Activated CD8-positive, alpha-beta T cell treated with anti-CD3 and anti-CD28 coated beads, Interleukin-2, amount 10 ng/mL, durations not matched to agents 7 days and 5 days (primary cell): ENCODE measurements at regions not wholly inside any gene's neighbourhood (a gene's known extent, or its start where the extent isn't known, plus 50 kb on each side); places are given as distances from the start of the nearest gene placed in this dataset.

Experiments used
- ATAC-seq: fragments of 150-1000 bp; cut with Tn5 transposase; one replicate; pipeline ENCODE4 v1.10.0; 2021; ENCODE audit warnings: moderate library complexity
- CTCF ChIA-PET: fragments of 350-600 bp; sonication (Branson Sonifier 250); formaldehyde crosslinking; loops from one replicate; lab custom pipeline; 2021; ENCODE audit warnings: antibody characterized with exemption; lab: Charles Lee
- POLR2A ChIA-PET: fragments of 350-600 bp; sonication (Branson Sonifier 250); formaldehyde crosslinking; loops from one replicate; lab custom pipeline; 2021; ENCODE audit warnings: antibody characterized with exemption; lab: Charles Lee
- DNase-seq: peaks from one replicate; pipeline ENCODE4 v3.0.0-alpha.2; 2020
- H3K27ac Mint-ChIP-seq: one replicate; pipeline ENCODE4 v1.8.0; 2021; ENCODE audit warnings: mild to moderate bottlenecking, mixed read lengths
- H3K27me3 Mint-ChIP-seq: one replicate; pipeline ENCODE4 v1.8.0; 2021; ENCODE audit warnings: low read depth, mixed read lengths
- H3K36me3 Mint-ChIP-seq: one replicate; pipeline ENCODE4 v1.8.0; 2021; ENCODE audit warnings: low read depth, mixed read lengths
- H3K4me1 Mint-ChIP-seq: one replicate; pipeline ENCODE4 v1.8.0; 2021; ENCODE audit warnings: low read depth, mixed read lengths
- H3K4me3 Mint-ChIP-seq: one replicate; pipeline ENCODE4 v1.8.0; 2021; ENCODE audit warnings: mild to moderate bottlenecking, mixed read lengths
- H3K9me3 Mint-ChIP-seq: one replicate; pipeline ENCODE4 v1.8.0; 2022; ENCODE audit warnings: mixed read lengths; ENCODE audit not compliant: insufficient read depth

- ChIA-PET POLR2A (no interaction called here), CTCF (no interaction called here)
- DNase-seq: no peak
- H3K27ac Mint-ChIP-seq: no peak overlapping the region
- no peak overlapping the region for H3K4me3 Mint-ChIP-seq
- ATAC-seq: no peak
- H3K36me3 Mint-ChIP-seq: no peaks in the 10 kb centered on the region
- H3K9me3 Mint-ChIP-seq: no peaks in the 10 kb centered on the region
- H3K4me1 Mint-ChIP-seq: no peaks in the 10 kb centered on the region
- H3K27me3 Mint-ChIP-seq: no peaks in the 10 kb centered on the region
Observed at GRCh38 chr6:156525541-156525940, 251.6 kb upstream of the ARID1B start.

GRCh38 chr6:156519940-156520339 lies 257.2 kb upstream of the ARID1B start:
- H3K9me3 Mint-ChIP-seq: peaks cover 12% of the 10 kb centered on the region

GRCh38 chr6:156517088-156517487 lies 260.1 kb upstream of the ARID1B start:
- no peaks in the 10 kb centered on the region for H3K36me3 Mint-ChIP-seq
- peaks cover 4% of the 10 kb centered on the region for H3K27me3 Mint-ChIP-seq
- no peak overlapping the region for H3K27ac Mint-ChIP-seq
- ATAC-seq (no peak), DNase-seq (no peak)
- ChIA-PET CTCF (interaction anchor here (0.6 kb wide), 1 partner anchor 320 kb away, joined by 3 read pairs; no protein-coding TSS in a partner anchor), POLR2A (no interaction called here)
- H3K9me3 Mint-ChIP-seq: peaks cover 12% of the 10 kb centered on the region
- H3K4me3 Mint-ChIP-seq: no peak overlapping the region
- no peaks in the 10 kb centered on the region for H3K4me1 Mint-ChIP-seq

More at GRCh38 chr6:156519940-156520339, 257.2 kb upstream of the ARID1B start:
- no peaks in the 10 kb centered on the region for H3K27me3 Mint-ChIP-seq
- no peaks in the 10 kb centered on the region for H3K36me3 Mint-ChIP-seq
- POLR2A ChIA-PET: no interaction called here
- H3K4me1 Mint-ChIP-seq: no peaks in the 10 kb centered on the region
- ATAC-seq (no peak), DNase-seq (no peak)
- CTCF ChIA-PET: no interaction called here
- H3K4me3 Mint-ChIP-seq: no peak overlapping the region
- H3K27ac Mint-ChIP-seq: no peak overlapping the region

GRCh38 chr6:156515242-156515641 lies 261.9 kb upstream of the ARID1B start:
- POLR2A ChIA-PET: no interaction called here
- Mint-ChIP-seq H3K27ac (no peak overlapping the region), H3K9me3 (peaks cover 10% of the 10 kb centered on the region), H3K27me3 (peaks cover 9% of the 10 kb centered on the region), H3K4me3 (no peak overlapping the region), H3K36me3 (no peaks in the 10 kb centered on the region), H3K4me1 (no peaks in the 10 kb centered on the region)
- ATAC-seq (no peak), DNase-seq (no peak)
- CTCF ChIA-PET: no interaction called here

GRCh38 chr6:156513504-156513903 lies 263.7 kb upstream of the ARID1B start:
- Mint-ChIP-seq H3K27me3 (peaks cover 9% of the 10 kb centered on the region), H3K36me3 (no peaks in the 10 kb centered on the region), H3K4me3 (no peak overlapping the region), H3K27ac (no peak overlapping the region), H3K4me1 (peaks cover 4% of the 10 kb centered on the region), H3K9me3 (no peaks in the 10 kb centered on the region)
- ChIA-PET POLR2A (no interaction called here), CTCF (no interaction called here)
- no peak for DNase-seq
- no peak for ATAC-seq

- ChIA-PET CTCF (no interaction called here), POLR2A (no interaction called here)
- Mint-ChIP-seq H3K9me3 (no peaks in the 10 kb centered on the region), H3K36me3 (no peaks in the 10 kb centered on the region), H3K4me3 (no peak overlapping the region), H3K4me1 (peaks cover 4% of the 10 kb centered on the region), H3K27me3 (peaks cover 9% of the 10 kb centered on the region), H3K27ac (no peak overlapping the region)
- ATAC-seq: no peak
- no peak for DNase-seq
Observed at GRCh38 chr6:156511570-156511969, 265.6 kb upstream of the ARID1B start.

GRCh38 chr6:156511051-156511450 lies 266.1 kb upstream of the ARID1B start:
- Mint-ChIP-seq H3K4me1 (peaks cover 4% of the 10 kb centered on the region), H3K4me3 (no peak overlapping the region), H3K27ac (no peak overlapping the region), H3K36me3 (no peaks in the 10 kb centered on the region), H3K27me3 (peaks cover 9% of the 10 kb centered on the region), H3K9me3 (no peaks in the 10 kb centered on the region)
- DNase-seq (no peak), ATAC-seq (no peak)
- ChIA-PET POLR2A (no interaction called here), CTCF (no interaction called here)

GRCh38 chr6:156510242-156510641 lies 266.9 kb upstream of the ARID1B start:
- H3K4me1 Mint-ChIP-seq: peaks cover 4% of the 10 kb centered on the region
- H3K27ac Mint-ChIP-seq: no peak overlapping the region
- ChIA-PET POLR2A (no interaction called here), CTCF (no interaction called here)
- no peak for DNase-seq
- no peaks in the 10 kb centered on the region for H3K9me3 Mint-ChIP-seq
- no peaks in the 10 kb centered on the region for H3K36me3 Mint-ChIP-seq
- H3K27me3 Mint-ChIP-seq: peaks cover 9% of the 10 kb centered on the region
- no peak overlapping the region for H3K4me3 Mint-ChIP-seq
- ATAC-seq: no peak

- Mint-ChIP-seq H3K4me1 (peaks cover 4% of the 10 kb centered on the region), H3K9me3 (no peaks in the 10 kb centered on the region), H3K27me3 (peaks cover 9% of the 10 kb centered on the region), H3K4me3 (no peak overlapping the region), H3K27ac (no peak overlapping the region), H3K36me3 (no peaks in the 10 kb centered on the region)
- ChIA-PET POLR2A (interaction anchor here (0.5 to 0.6 kb wide), 2 partner anchors 33 to 213 kb away, joined by 3 to 6 read pairs; no protein-coding TSS in a partner anchor), CTCF (no interaction called here)
- no peak for ATAC-seq
- DNase-seq: no peak
Observed at GRCh38 chr6:156509496-156509895, 267.7 kb upstream of the ARID1B start.

- ATAC-seq: no peak
- peaks cover 4% of the 10 kb centered on the region for H3K4me1 Mint-ChIP-seq
- no peak overlapping the region for H3K27ac Mint-ChIP-seq
- no peak for DNase-seq
- H3K27me3 Mint-ChIP-seq: peaks cover 9% of the 10 kb centered on the region
- H3K4me3 Mint-ChIP-seq: no peak overlapping the region
- ChIA-PET POLR2A (interaction anchor here (0.6 kb wide), 1 partner anchor 33 kb away, joined by 3 read pairs; no protein-coding TSS in a partner anchor), CTCF (interaction anchor here (0.6 kb wide), 1 partner anchor 327 kb away, joined by 3 read pairs; no protein-coding TSS in a partner anchor)
- no peaks in the 10 kb centered on the region for H3K9me3 Mint-ChIP-seq
- H3K36me3 Mint-ChIP-seq: no peaks in the 10 kb centered on the region
Observed at GRCh38 chr6:156508923-156509322, 268.3 kb upstream of the ARID1B start.

- Mint-ChIP-seq H3K9me3 (no peaks in the 10 kb centered on the region), H3K27me3 (peaks cover 9% of the 10 kb centered on the region), H3K4me3 (no peak overlapping the region), H3K36me3 (no peaks in the 10 kb centered on the region), H3K4me1 (peaks cover 4% of the 10 kb centered on the region), H3K27ac (no peak overlapping the region)
- ATAC-seq (no peak), DNase-seq (no peak)
- POLR2A ChIA-PET: no interaction called here
- CTCF ChIA-PET: interaction anchor here (0.6 kb wide), 1 partner anchor 326 kb away, joined by 3 read pairs; no protein-coding TSS in a partner anchor
Observed at GRCh38 chr6:156508126-156508525, 269.1 kb upstream of the ARID1B start.

- DNase-seq (no peak), ATAC-seq (no peak)
- no peaks in the 10 kb centered on the region for H3K9me3 Mint-ChIP-seq
- peaks cover 9% of the 10 kb centered on the region for H3K27me3 Mint-ChIP-seq
- H3K4me3 Mint-ChIP-seq: no peak overlapping the region
- peaks cover 4% of the 10 kb centered on the region for H3K4me1 Mint-ChIP-seq
- CTCF ChIA-PET: no interaction called here
- no peak overlapping the region for H3K27ac Mint-ChIP-seq
- POLR2A ChIA-PET: no interaction called here
- H3K36me3 Mint-ChIP-seq: no peaks in the 10 kb centered on the region
Observed at GRCh38 chr6:156507656-156508055, 269.5 kb upstream of the ARID1B start.

- no peaks in the 10 kb centered on the region for H3K36me3 Mint-ChIP-seq
- H3K27me3 Mint-ChIP-seq: peaks cover 5% of the 10 kb centered on the region
- no peak for ATAC-seq
- no peak overlapping the region for H3K27ac Mint-ChIP-seq
- no peaks in the 10 kb centered on the region for H3K9me3 Mint-ChIP-seq
- DNase-seq: no peak
- ChIA-PET CTCF (no interaction called here), POLR2A (no interaction called here)
- no peak overlapping the region for H3K4me3 Mint-ChIP-seq
- H3K4me1 Mint-ChIP-seq: peaks cover 4% of the 10 kb centered on the region
Observed at GRCh38 chr6:156507106-156507505, 270.1 kb upstream of the ARID1B start.
